ENCODE measurements at regions not wholly inside any gene's neighbourhood (a gene's known extent, or its start where the extent isn't known, plus 50 kb on each side); places are given as distances from the start of the nearest gene placed in this dataset.

GRCh38 chr2:205849136-205849535, 166.8 kb downstream of the NRP2 start:
- Mint-ChIP-seq H3K27me3 (peaks cover 4% of the 10 kb centered on the region), H3K4me1 (ENCODE audit: unreplicated experiment) (peaks cover 8% of the 10 kb centered on the region), H3K4me3 (no peak overlapping the region), H3K36me3 (no peaks in the 10 kb centered on the region), H3K27ac (no peak overlapping the region), H3K9me3 (no peaks in the 10 kb centered on the region)
- no peak for DNase-seq (ENCODE audit: extremely low spot score, unreplicated experiment)
- no peak for TF ChIP-seq CTCF (conservative IDR thresholded peaks at IDR 0.05)

GRCh38 chr2:205848601-205849000, 166.3 kb downstream of the NRP2 start:
- H3K27me3 Mint-ChIP-seq, result peaks cover 4% of the 10 kb centered on the region
- peaks cover 8% of the 10 kb centered on the region for H3K4me1 Mint-ChIP-seq (ENCODE audit: unreplicated experiment)
- no peak for DNase-seq (ENCODE audit: extremely low spot score, unreplicated experiment)
- no peak overlapping the region for H3K27ac Mint-ChIP-seq
- H3K4me3 Mint-ChIP-seq, result no peak overlapping the region
- no peak for TF ChIP-seq CTCF (conservative IDR thresholded peaks at IDR 0.05)
- no peaks in the 10 kb centered on the region for H3K9me3 Mint-ChIP-seq
- H3K36me3 Mint-ChIP-seq, result no peaks in the 10 kb centered on the region

Data from type B pancreatic cell (in vitro differentiated cells).